IMR-90 (cell line): ENCODE measurements at regions not wholly inside any gene's neighbourhood (a gene's known extent, or its start where the extent isn't known, plus 50 kb on each side); places are given as distances from the start of the nearest gene placed in this dataset.
"Not testable (repeated sequence)": the region's sequence is repeated elsewhere in the genome, so short reads cannot be mapped to it uniquely, and the experiment has no call there.

Source experiments
- ATAC-seq: fragments of 200-7000 bp; cut with Tn5 transposase; 2 replicates; pipeline ENCODE4 v1.9.1; 2020; ENCODE audit warnings: low read depth, mild to moderate bottlenecking, moderate library complexity
- BruUV-seq: library from RNA; stranded (reverse); fragments of 400-500 nt; replicated peaks from 2 replicates; lab custom pipeline; 2021; lab: Mats Ljungman, UMichigan
- CTCF ChIA-PET: fragments of 300-600 bp; formaldehyde crosslinking; extraction: SDS; loops from one replicate; lab custom pipeline; 2021; ENCODE audit warnings: antibody characterized with exemption; lab: Yijun Ruan, JAX
- POLR2A ChIA-PET: fragments of 300-600 bp; sonication (Branson Sonifier 250); formaldehyde crosslinking; loops from one replicate; lab custom pipeline; 2022; ENCODE audit warnings: antibody characterized with exemption; ENCODE audit not compliant: unreplicated experiment; lab: Charles Lee
- DNase-seq: peaks from one replicate; pipeline ENCODE4 v3.0.0; 2013
- H2AFZ ChIP-seq: replicated peaks from 2 replicates; pipeline ENCODE3; 2013; ENCODE audit warnings: low read length, mild to moderate bottlenecking; ENCODE audit not compliant: poor library complexity
- H2AK5ac ChIP-seq: 2 replicates; pipeline ENCODE4 v1.6.1; 2013; ENCODE audit warnings: low read depth, low read length, inconsistent platforms
- H2AK9ac ChIP-seq: replicated peaks from 2 replicates; pipeline ENCODE3; 2013; ENCODE audit warnings: mild to moderate bottlenecking, low read depth, low read length, moderate library complexity; ENCODE audit not compliant: poor library complexity
- H2BK120ac ChIP-seq: 2 replicates; pipeline ENCODE4 v1.6.1; 2013; ENCODE audit warnings: low read depth, low read length, inconsistent platforms
- H2BK15ac ChIP-seq: 3 replicates; pipeline ENCODE4 v1.6.1; 2013; ENCODE audit warnings: low read depth, low read length, inconsistent platforms
- H2BK20ac ChIP-seq: 2 replicates; pipeline ENCODE4 v1.6.1; 2013; ENCODE audit warnings: low read depth, mild to moderate bottlenecking, inconsistent platforms, low read length, moderate library complexity
- H2BK5ac ChIP-seq: 2 replicates; pipeline ENCODE4 v1.6.1; 2013; ENCODE audit warnings: mild to moderate bottlenecking, low read depth, low read length, inconsistent platforms; ENCODE audit not compliant: poor library complexity, severe bottlenecking
- H3K14ac ChIP-seq: replicated peaks from 2 replicates; pipeline ENCODE4 v1.6.1; 2013; ENCODE audit warnings: low read depth, low read length, inconsistent platforms
- H3K18ac ChIP-seq: 2 replicates; pipeline ENCODE4 v1.6.1; 2013; ENCODE audit warnings: low read depth, low read length, control low read depth
- H3K23ac ChIP-seq: 2 replicates; pipeline ENCODE4 v1.6.1; 2013; ENCODE audit warnings: low read depth, low read length, inconsistent platforms
- H3K27ac ChIP-seq: 2 replicates; pipeline ENCODE4 v1.5.1; 2013; ENCODE audit warnings: mild to moderate bottlenecking, control low read depth, low read length; ENCODE audit not compliant: insufficient read depth
- H3K27me3 ChIP-seq: 2 replicates; pipeline ENCODE4 v1.6.1; 2013; ENCODE audit warnings: low read length; ENCODE audit not compliant: control insufficient read depth, insufficient read depth
- H3K36me3 ChIP-seq: 2 replicates; pipeline ENCODE4 v1.6.1; 2013; ENCODE audit warnings: low read length, mixed read lengths; ENCODE audit not compliant: control insufficient read depth, insufficient read depth
- H3K4ac ChIP-seq: 2 replicates; pipeline ENCODE4 v1.6.1; 2013; ENCODE audit warnings: low read depth, low read length, inconsistent platforms
- H3K4me1 ChIP-seq: 2 replicates; pipeline ENCODE4 v1.6.1; 2013; ENCODE audit warnings: low read length, mixed read lengths; ENCODE audit not compliant: control insufficient read depth, insufficient read depth
- H3K4me2 ChIP-seq: 2 replicates; pipeline ENCODE4 v1.6.1; 2013; ENCODE audit warnings: low read depth, mild to moderate bottlenecking, control low read depth, low read length, moderate library complexity
- H3K4me3 ChIP-seq: 2 replicates; pipeline ENCODE4 v1.5.1; 2013; ENCODE audit warnings: low read depth, mild to moderate bottlenecking, control low read depth, low read length, moderate library complexity; ENCODE audit not compliant: insufficient read depth
- H3K56ac ChIP-seq: 2 replicates; pipeline ENCODE4 v1.6.1; 2013; ENCODE audit warnings: low read length, inconsistent platforms; ENCODE audit not compliant: insufficient read depth; ENCODE audit errors: extremely low read depth
- H3K79me1 ChIP-seq, 2 experiments: 2 replicates each; pipeline ENCODE4 v1.6.1; 2013; ENCODE audit warnings: low read length in 2 of 2, inconsistent platforms in 1 of 2, low read depth in 1 of 2
- H3K9ac ChIP-seq: 2 replicates; pipeline ENCODE4 v1.6.1; 2013; ENCODE audit warnings: low read depth, low read length, control low read depth
- H3K9me1 ChIP-seq: 2 replicates; pipeline ENCODE4 v1.6.1; 2013; ENCODE audit warnings: low read length, inconsistent platforms; ENCODE audit not compliant: insufficient read depth
- H3K9me3 ChIP-seq: 2 replicates; pipeline ENCODE4 v1.6.1; 2013; ENCODE audit warnings: low read length; ENCODE audit not compliant: control insufficient read depth, insufficient read depth
- H4K20me1 ChIP-seq: 2 replicates; pipeline ENCODE4 v1.6.1; 2013; ENCODE audit warnings: low read length, inconsistent platforms; ENCODE audit not compliant: insufficient read depth
- H4K5ac ChIP-seq: 2 replicates; pipeline ENCODE4 v1.6.1; 2013; ENCODE audit warnings: mild to moderate bottlenecking, low read depth, low read length, control low read depth
- H4K8ac ChIP-seq, 2 experiments: 2 replicates each; pipeline ENCODE4 v1.6.1; 2013; ENCODE audit warnings: low read depth in 2 of 2, low read length in 2 of 2, control low read depth in 1 of 2, inconsistent platforms in 1 of 2
- H4K91ac ChIP-seq: 2 replicates; pipeline ENCODE4 v1.6.1; 2013; ENCODE audit warnings: low read depth, low read length, inconsistent platforms; ENCODE audit not compliant: insufficient read depth
- SMC3 ChIP-seq: fragments of 150-350 bp; IDR thresholded peaks from 2 replicates; pipeline ENCODE4 v1.6.1; 2016; ENCODE audit warnings: low read depth, mild to moderate bottlenecking, antibody characterized with exemption, low read length, moderate library complexity
- WGBS, 2 experiments: methylation state at CpG; one replicate each; pipeline versions ENCODE4 v1.1.5 to v1.1.7; 2013; ENCODE audit warnings: missing lambda C conversion rate in 2 of 2; ENCODE audit not compliant: insufficient read length in 1 of 2; ENCODE audit errors: extremely low coverage in 2 of 2; 5-methylcytosine and 5-hydroxymethylcytosine counted together
- dilution Hi-C: fragments of 300-500 bp; cut with HindIII; formaldehyde crosslinking; loops from one replicate; pipeline ENCODE4 v1.14.3; 2018; ENCODE audit warnings: low sequenced_read_pairs; ENCODE audit not compliant: unreplicated experiment
- in situ Hi-C: fragments of 300-500 bp; cut with MboI; formaldehyde crosslinking; loops from 3 replicates; pipeline ENCODE4 v1.14.3; 2019; ENCODE audit warnings: low sequenced_read_pairs, inconsistent platforms, mixed read lengths
- intact Hi-C: fragments of 100-400 bp; cut with micrococcal nuclease; formaldehyde crosslinking; loops from 2 replicates; pipeline ENCODE4 v1.10.0; 2022

DNA sequence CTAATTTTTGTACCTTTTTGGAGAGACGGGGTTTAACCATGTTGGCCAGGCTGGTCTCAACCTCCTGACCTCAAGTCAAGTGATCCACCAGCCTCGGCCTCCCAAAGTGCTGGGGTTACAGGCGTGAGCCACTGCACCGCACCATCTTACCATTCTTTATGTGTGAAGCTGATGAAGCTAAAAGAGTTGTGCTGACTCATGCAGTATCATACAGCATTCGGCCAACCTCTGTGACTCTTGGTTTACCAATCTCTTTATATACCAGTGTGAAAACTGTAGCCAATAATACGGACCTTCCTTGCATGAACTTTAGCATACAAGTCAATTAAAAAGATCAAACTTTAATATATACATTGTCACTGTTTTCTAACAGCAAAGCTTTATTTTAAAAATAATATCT lies 878.2 kb upstream of the MBL2 start:
- Histone ChIP-seq H3K4ac (no peak overlapping the region), H3K23ac (no peak overlapping the region), H2BK5ac (no peak overlapping the region), H3K79me1 (no peaks in the 10 kb centered on the region), H4K5ac (no peak overlapping the region), H4K91ac (no peak overlapping the region), H2BK120ac (no peak overlapping the region), H3K9me1 (no peaks in the 10 kb centered on the region), H3K56ac (no peak overlapping the region), H3K27me3 (no peaks in the 10 kb centered on the region), H3K4me2 (no peak overlapping the region), H3K14ac (no peak overlapping the region), H2AFZ (no peak overlapping the region), H3K4me1 (no peaks in the 10 kb centered on the region), H3K4me3 (no peak overlapping the region), H2AK5ac (no peak overlapping the region), H4K20me1 (no peaks in the 10 kb centered on the region), H3K9me3 (no peaks in the 10 kb centered on the region), H3K9ac (no peak overlapping the region), H3K36me3 (no peaks in the 10 kb centered on the region), H4K8ac (no peak overlapping the region), H2BK15ac (no peak overlapping the region), H3K27ac (no peak overlapping the region), H2AK9ac (no peak overlapping the region), H3K18ac (no peak overlapping the region), H2BK20ac (no peak overlapping the region)
- ChIA-PET CTCF (no interaction called here), POLR2A (no interaction called here)
- WGBS, 2 experiments, result no CpG with 5 or more reads among the region's 6 CpGs
- DNase-seq (no peak), ATAC-seq (no peak)
- in situ Hi-C loops, result no loop called here
- dilution Hi-C loops, result no loop called here
- BruUV-seq, result no TSS peak
- TF ChIP-seq SMC3, result no peak
- intact Hi-C loops, result no loop called here

DNA sequence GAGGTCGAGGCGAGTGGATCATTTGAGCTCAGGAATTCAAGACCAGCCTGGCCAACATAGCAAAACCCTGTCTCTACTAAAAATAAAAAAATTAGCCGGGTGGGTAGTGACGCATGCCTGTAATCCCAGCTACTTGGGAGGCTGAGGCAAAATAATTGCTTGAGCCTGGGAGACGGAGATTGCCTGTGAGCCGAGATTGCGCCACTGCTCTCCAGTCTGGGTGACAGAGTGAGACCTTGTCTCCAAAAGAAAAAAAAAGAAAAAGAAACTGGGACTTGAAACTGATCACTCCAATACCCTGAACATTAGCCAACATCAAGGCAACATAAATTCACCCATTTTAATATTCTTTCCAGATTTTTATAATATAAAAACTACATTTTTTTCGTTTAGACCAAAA lies 874.6 kb upstream of the MBL2 start:
- BruUV-seq, H3K9me1 ChIP-seq, H2AK5ac ChIP-seq, H2AFZ ChIP-seq, H3K9ac ChIP-seq, H4K5ac ChIP-seq, H3K18ac ChIP-seq, H4K8ac ChIP-seq, H3K27me3 ChIP-seq, H2AK9ac ChIP-seq, H2BK5ac ChIP-seq, H3K4me2 ChIP-seq, POLR2A ChIA-PET, H3K56ac ChIP-seq, H3K27ac ChIP-seq, H4K20me1 ChIP-seq, H3K14ac ChIP-seq, H4K91ac ChIP-seq, H3K4me1 ChIP-seq, H2BK20ac ChIP-seq, H3K79me1 ChIP-seq, H3K23ac ChIP-seq, H3K36me3 ChIP-seq, dilution Hi-C loops, DNase-seq, ATAC-seq, H3K9me3 ChIP-seq, H3K4ac ChIP-seq, H2BK120ac ChIP-seq, in situ Hi-C loops, intact Hi-C loops, H2BK15ac ChIP-seq, H3K4me3 ChIP-seq, CTCF ChIA-PET: not testable (repeated sequence)
- WGBS, 2 experiments, result 100% methylated on average over 1 of the region's 8 CpGs; no CpG with 5 or more reads in 1 of the 2 experiments
